ENCODE measurements at regions not wholly inside any gene's neighbourhood (a gene's known extent, or its start where the extent isn't known, plus 50 kb on each side); places are given as distances from the start of the nearest gene placed in this dataset.

DNA sequence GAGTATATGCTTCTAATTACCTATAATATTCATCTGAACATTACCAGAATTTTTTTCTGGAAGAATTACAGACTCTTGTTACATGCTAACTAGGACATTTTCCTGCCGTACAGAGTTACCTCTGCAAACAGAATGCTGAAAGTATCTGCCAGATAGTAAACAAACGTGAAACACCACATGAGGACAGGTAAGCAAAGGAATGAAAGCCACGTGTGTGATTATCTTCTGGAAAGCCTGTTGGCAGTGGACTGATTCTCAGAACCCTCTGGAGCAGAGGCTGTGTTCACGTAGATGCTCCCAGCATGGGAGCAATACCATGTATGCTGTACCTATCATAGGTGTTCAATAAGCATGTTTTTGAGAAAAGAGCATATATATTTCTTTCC, 472.6 kb downstream of the ENC1 start:
- TF ChIP-seq, protein P1, sequence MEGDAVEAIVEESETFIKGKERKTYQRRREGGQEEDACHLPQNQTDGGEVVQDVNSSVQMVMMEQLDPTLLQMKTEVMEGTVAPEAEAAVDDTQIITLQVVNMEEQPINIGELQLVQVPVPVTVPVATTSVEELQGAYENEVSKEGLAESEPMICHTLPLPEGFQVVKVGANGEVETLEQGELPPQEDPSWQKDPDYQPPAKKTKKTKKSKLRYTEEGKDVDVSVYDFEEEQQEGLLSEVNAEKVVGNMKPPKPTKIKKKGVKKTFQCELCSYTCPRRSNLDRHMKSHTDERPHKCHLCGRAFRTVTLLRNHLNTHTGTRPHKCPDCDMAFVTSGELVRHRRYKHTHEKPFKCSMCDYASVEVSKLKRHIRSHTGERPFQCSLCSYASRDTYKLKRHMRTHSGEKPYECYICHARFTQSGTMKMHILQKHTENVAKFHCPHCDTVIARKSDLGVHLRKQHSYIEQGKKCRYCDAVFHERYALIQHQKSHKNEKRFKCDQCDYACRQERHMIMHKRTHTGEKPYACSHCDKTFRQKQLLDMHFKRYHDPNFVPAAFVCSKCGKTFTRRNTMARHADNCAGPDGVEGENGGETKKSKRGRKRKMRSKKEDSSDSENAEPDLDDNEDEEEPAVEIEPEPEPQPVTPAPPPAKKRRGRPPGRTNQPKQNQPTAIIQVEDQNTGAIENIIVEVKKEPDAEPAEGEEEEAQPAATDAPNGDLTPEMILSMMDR (IDR thresholded peaks at IDR 0.05; ENCODE audit: low read length) = no peak
- TF ChIP-seq EZH2 (optimal IDR thresholded peaks at IDR 0.05; ENCODE audit: low read depth, low read length) = no peak
- no peak for TF ChIP-seq EZH2phosphoT487 (IDR thresholded peaks at IDR 0.05; ENCODE audit: low read length)
